ENCODE measurements at regions not wholly inside any gene's neighbourhood (a gene's known extent, or its start where the extent isn't known, plus 50 kb on each side); places are given as distances from the start of the nearest gene placed in this dataset.

GRCh38 chr5:60417500-60418181, 282.3 kb downstream of the DEPDC1B start:
- no peak overlapping the region for H3K4me3 ChIP-seq (ENCODE audit: low read depth, poor library complexity, severe bottlenecking)
- WGBS, 2 donors: 63 to 70% methylated on average over 3 of the region's 3 CpGs
- DNase-seq (ENCODE audit: low spot score in 2 of 2): no peak
- intact Hi-C loops (cut with DNase I; ENCODE audit: low total_unique reads): no loop called here
- TF ChIP-seq POLR2A (IDR thresholded peaks at IDR 0.05) (no peak), CTCF (IDR thresholded peaks at IDR 0.05) (no peak)

GRCh38 chr5:60415443-60415842, 284.5 kb downstream of the DEPDC1B start:
- no peak for TF ChIP-seq POLR2A (IDR thresholded peaks at IDR 0.05)
- no peak for TF ChIP-seq CTCF (IDR thresholded peaks at IDR 0.05)
- DNase-seq (ENCODE audit: low spot score in 2 of 2): no peak
- intact Hi-C loops (cut with DNase I; ENCODE audit: low total_unique reads): no loop called here
- 93 to 95% methylated on average over 18 to 23 of the region's 23 CpGs for WGBS, 2 donors
- H3K4me3 ChIP-seq (ENCODE audit: low read depth, poor library complexity, severe bottlenecking): no peak overlapping the region

DNA sequence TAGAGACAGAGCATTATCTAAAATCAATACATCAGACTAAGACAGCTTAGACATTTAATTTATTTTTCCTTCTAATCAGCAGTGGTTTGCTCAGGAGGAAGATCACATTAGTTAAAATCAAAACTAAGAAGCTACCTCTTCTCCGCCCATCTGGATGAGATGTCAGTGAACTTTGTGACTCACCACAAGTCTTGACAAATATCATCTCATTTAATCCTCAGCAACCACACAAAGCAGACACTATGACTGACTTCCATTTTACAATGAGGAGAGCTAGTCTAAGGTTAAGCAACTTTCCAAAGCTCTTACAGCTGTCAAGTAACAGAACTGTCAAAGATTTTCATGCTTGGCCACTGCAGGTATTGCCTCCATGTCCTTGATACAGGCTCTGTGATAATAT, 289.5 kb downstream of the DEPDC1B start:
- WGBS, 2 donors: 68 to 89% methylated on average over 1 of the region's 1 CpG
- H3K4me3 ChIP-seq (ENCODE audit: low read depth, poor library complexity, severe bottlenecking): no peak overlapping the region
- no peak for TF ChIP-seq POLR2A (IDR thresholded peaks at IDR 0.05)
- TF ChIP-seq CTCF (IDR thresholded peaks at IDR 0.05): no peak
- intact Hi-C loops (cut with DNase I; ENCODE audit: low total_unique reads): no loop called here
- DNase-seq (ENCODE audit: low spot score in 2 of 2): no peak

DNA sequence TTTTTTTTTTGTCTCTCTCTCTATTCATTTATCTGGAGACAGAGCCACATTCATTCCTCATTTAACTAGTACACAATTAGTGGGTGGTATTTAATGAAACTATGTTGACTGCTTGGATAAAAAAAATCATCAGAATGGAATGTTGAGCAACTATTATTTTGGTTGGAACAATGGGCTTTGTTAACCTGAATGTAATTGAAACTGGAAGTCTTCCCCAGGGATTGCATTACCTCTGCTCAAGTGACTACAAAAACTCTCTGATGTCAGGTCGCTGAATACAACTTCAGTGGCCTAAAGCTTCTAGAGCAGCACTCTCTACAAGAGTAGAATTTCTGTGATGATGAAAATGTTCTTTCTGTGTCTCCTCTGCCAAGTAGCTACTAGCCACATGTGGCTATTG, 295.8 kb downstream of the DEPDC1B start:
- 63 to 79% methylated on average over 1 of the region's 1 CpG for WGBS, 2 donors
- no peak overlapping the region for H3K4me3 ChIP-seq (ENCODE audit: low read depth, poor library complexity, severe bottlenecking)
- intact Hi-C loops (cut with DNase I; ENCODE audit: low total_unique reads): no loop called here
- no peak for TF ChIP-seq CTCF (IDR thresholded peaks at IDR 0.05)
- TF ChIP-seq POLR2A (IDR thresholded peaks at IDR 0.05): no peak
- no peak for DNase-seq (ENCODE audit: low spot score in 2 of 2)

DNA sequence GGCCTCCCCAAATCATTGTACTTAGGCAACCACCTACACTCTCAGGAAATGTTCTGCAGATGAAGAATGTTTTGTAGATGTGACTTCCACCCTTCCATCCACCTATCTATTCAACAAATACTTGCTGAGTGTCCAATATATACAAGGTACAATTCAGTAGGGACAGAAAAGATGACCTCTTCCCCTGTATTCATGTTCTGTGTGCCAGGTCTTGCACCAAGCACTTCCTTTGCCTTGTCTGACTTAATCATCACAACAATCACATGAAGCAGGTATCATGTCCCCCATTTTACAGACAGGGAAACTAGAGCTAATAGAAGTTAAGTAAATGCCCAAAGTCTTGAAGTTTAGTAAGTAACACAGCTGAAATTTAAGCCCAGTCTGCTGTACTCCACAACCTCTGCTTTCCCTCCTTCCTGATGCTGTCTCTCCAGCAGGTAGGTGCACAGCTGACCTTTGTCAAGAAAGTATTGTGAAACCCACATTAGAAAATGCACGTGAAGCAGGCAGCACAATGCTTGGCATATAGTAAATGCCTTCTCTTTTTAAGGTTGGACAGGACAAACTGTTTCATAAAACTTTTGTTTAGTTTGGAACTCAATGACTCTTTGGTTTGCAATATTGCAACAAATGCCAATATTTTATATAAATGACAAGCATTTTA, 296.5 kb downstream of the DEPDC1B start:
- 62 to 73% methylated on average over 1 of the region's 1 CpG for WGBS, 2 donors
- DNase-seq (ENCODE audit: low spot score in 2 of 2): no peak
- no peak overlapping the region for H3K4me3 ChIP-seq (ENCODE audit: low read depth, poor library complexity, severe bottlenecking)
- intact Hi-C loops (cut with DNase I; ENCODE audit: low total_unique reads): no loop called here
- TF ChIP-seq POLR2A (IDR thresholded peaks at IDR 0.05) (no peak), CTCF (IDR thresholded peaks at IDR 0.05) (no peak)
